HCT116 (cell line): ENCODE measurements at regions not wholly inside any gene's neighbourhood (a gene's known extent, or its start where the extent isn't known, plus 50 kb on each side); places are given as distances from the start of the nearest gene placed in this dataset.

Experiments used
- ATAC-seq: fragments of 200-7000 bp; cut with Tn5 transposase; 2 replicates; pipeline ENCODE4 v1.9.1; 2020; ENCODE audit warnings: mild to moderate bottlenecking, moderate library complexity
- BruUV-seq: library from RNA; stranded (reverse); fragments of 400-500 nt; replicated peaks from 2 replicates; lab custom pipeline; 2021; lab: Mats Ljungman, UMichigan
- CTCF ChIA-PET: fragments of 300-600 bp; sonication (Branson Sonifier 250); formaldehyde crosslinking; loops from one replicate; lab custom pipeline; 2021; ENCODE audit warnings: antibody characterized with exemption; lab: Charles Lee
- POLR2A ChIA-PET: fragments of 300-600, 350-600 bp; sonication (Branson Sonifier 250); formaldehyde crosslinking; loops from one replicate; lab custom pipeline; 2021; ENCODE audit warnings: antibody characterized with exemption; lab: Charles Lee
- RAD21 ChIA-PET, 2 experiments: fragments of 300-600 bp; sonication (Branson Sonifier 250); formaldehyde crosslinking; loops; one replicate each; lab custom pipeline; 2023; ENCODE audit warnings: low total read pairs in 2 of 2; ENCODE audit not compliant: uncharacterized antibody in 2 of 2, unreplicated experiment in 2 of 2, low non-redundant PET in 1 of 2; lab: Charles Lee
- DNase-seq: peaks from one replicate; pipeline ENCODE4 v3.0.0-alpha.2; 2010; ENCODE audit warnings: low read depth, low spot score
- H2AFZ ChIP-seq: fragments of 200-600 bp; shearing (Covaris generic), sonication (generic); 2 replicates; pipeline ENCODE4 v1.6.1; 2017; ENCODE audit warnings: low read depth, mixed run types, mixed read lengths, antibody characterized with exemption, low read length; ENCODE audit not compliant: poor library complexity, severe bottlenecking
- H3K27ac ChIP-seq: 2 replicates; pipeline ENCODE4 v1.5.1; 2012; ENCODE audit warnings: low read depth, low read length
- H3K27me3 ChIP-seq: fragments of 200-600 bp; sonication (generic); 2 replicates; pipeline ENCODE4 v1.6.1; 2016; ENCODE audit warnings: mixed run types, low read length, mixed read lengths; ENCODE audit not compliant: insufficient read depth
- H3K36me3 ChIP-seq, 2 experiments: fragments of 200-500 bp in 1 of 2; fragments of 200-600 bp in 1 of 2; sonication (Bioruptor generic) in 1 of 2; sonication (generic) in 1 of 2; 2 replicates each; pipeline versions ENCODE4 v1.5.1 to v1.6.1; 2014 to 2016; ENCODE audit warnings: low read length in 2 of 2, inconsistent platforms in 1 of 2, mixed read lengths in 1 of 2, mixed run types in 1 of 2; ENCODE audit not compliant: insufficient read depth in 2 of 2, control insufficient read depth in 1 of 2
- H3K4me1 ChIP-seq, 2 experiments: fragments of 200-600 bp in 1 of 2; sonication (generic) in 1 of 2; 2 replicates each; pipeline versions ENCODE4 v1.5.1 to v1.6.1; 2012 to 2017; ENCODE audit warnings: low read length in 2 of 2, inconsistent platforms in 1 of 2, mild to moderate bottlenecking in 1 of 2, mixed read lengths in 1 of 2, mixed run types in 1 of 2, moderate library complexity in 1 of 2; ENCODE audit not compliant: insufficient read depth in 2 of 2, control insufficient read depth in 1 of 2
- H3K4me2 ChIP-seq: fragments of 200-600 bp; sonication (generic); 2 replicates; pipeline ENCODE4 v1.6.1; 2017; ENCODE audit warnings: mixed run types, low read length, mixed read lengths
- H3K4me3 ChIP-seq, 2 experiments: fragments of 200-600 bp in 1 of 2; sonication (generic) in 1 of 2; replicated peaks in 1 of 2; 2 replicates each; pipeline ENCODE4 v1.5.1; 2011 to 2016; ENCODE audit warnings: low read length in 2 of 2, control low read depth in 1 of 2, low read depth in 1 of 2, mild to moderate bottlenecking in 1 of 2, mixed read lengths in 1 of 2, mixed run types in 1 of 2
- H3K79me2 ChIP-seq: fragments of 200-600 bp; sonication (generic); 2 replicates; pipeline ENCODE4 v1.6.1; 2017; ENCODE audit warnings: mild to moderate bottlenecking, mixed run types, low read length, moderate library complexity, mixed read lengths; ENCODE audit not compliant: insufficient read depth
- H3K9ac ChIP-seq: fragments of 200-600 bp; sonication (generic); 2 replicates; pipeline ENCODE4 v1.6.1; 2016; ENCODE audit warnings: low read length, mixed read lengths
- H3K9me2 ChIP-seq: fragments of 200-600 bp; sonication (generic), shearing (Covaris generic); 2 replicates; pipeline ENCODE4 v1.6.1; 2017; ENCODE audit warnings: mixed run types, mild to moderate bottlenecking, moderate library complexity; ENCODE audit not compliant: insufficient read depth
- H3K9me3 ChIP-seq, 2 experiments: fragments of 200-500 bp in 1 of 2; fragments of 200-600 bp in 1 of 2; sonication (Bioruptor generic) in 1 of 2; sonication (generic) in 1 of 2; 2 replicates each; pipeline ENCODE4 v1.6.1; 2014 to 2017; ENCODE audit warnings: low read length in 2 of 2, mixed read lengths in 2 of 2, inconsistent platforms in 1 of 2, low read depth in 1 of 2, mild to moderate bottlenecking in 1 of 2, mixed run types in 1 of 2, moderate library complexity in 1 of 2; ENCODE audit not compliant: control insufficient read depth in 1 of 2, insufficient read depth in 1 of 2
- H4K20me1 ChIP-seq: fragments of 200-600 bp; sonication (generic), shearing (Covaris generic); 2 replicates; pipeline ENCODE4 v1.6.1; 2017; ENCODE audit warnings: mixed run types, mild to moderate bottlenecking, moderate library complexity; ENCODE audit not compliant: insufficient read depth
- EGR1 ChIP-seq: IDR thresholded peaks from 2 replicates; pipeline ENCODE4 v1.6.1; 2012; ENCODE audit warnings: low read depth
- ELF1 ChIP-seq: IDR thresholded peaks from 2 replicates; pipeline ENCODE4 v1.6.1; 2012; ENCODE audit warnings: low read depth, borderline replicate concordance
- EZH2 ChIP-seq: fragments of 200-600 bp; sonication (generic); IDR thresholded peaks from 2 replicates; pipeline ENCODE4 v1.6.1; 2017; ENCODE audit warnings: antibody characterized with exemption, mixed run types
- EZH2phosphoT487 ChIP-seq: fragments of 200-600 bp; IDR thresholded peaks from 2 replicates; pipeline ENCODE4 v1.6.1; 2018; ENCODE audit warnings: antibody characterized with exemption, borderline replicate concordance
- FOSL1 ChIP-seq: IDR thresholded peaks from 2 replicates; pipeline ENCODE4 v1.6.1; 2012; ENCODE audit warnings: low read depth
- JUND ChIP-seq: IDR thresholded peaks from 2 replicates; pipeline ENCODE4 v1.6.1; 2012
- MAX ChIP-seq: IDR thresholded peaks from 2 replicates; pipeline ENCODE4 v1.6.1; 2012
- POLR2A ChIP-seq: IDR thresholded peaks from 2 replicates; pipeline ENCODE4 v1.7.0; 2011; ENCODE audit warnings: borderline replicate concordance; ENCODE audit not compliant: insufficient read depth, insufficient read length; ENCODE audit errors: extremely low read depth
- POLR2AphosphoS5 ChIP-seq: IDR thresholded peaks from 2 replicates; pipeline ENCODE4 v1.6.1; 2011; ENCODE audit warnings: mild to moderate bottlenecking, low read depth, low read length, moderate library complexity
- REST ChIP-seq: IDR thresholded peaks from 2 replicates; pipeline ENCODE4 v1.6.1; 2012; ENCODE audit warnings: low read depth
- SIN3A ChIP-seq: IDR thresholded peaks from 2 replicates; pipeline ENCODE4 v1.6.1; 2012; ENCODE audit warnings: low read depth
- ZBTB33 ChIP-seq: IDR thresholded peaks from 2 replicates; pipeline ENCODE4 v1.6.1; 2011; ENCODE audit warnings: mild to moderate bottlenecking, low read length, moderate library complexity; ENCODE audit not compliant: insufficient replicate concordance; ENCODE audit errors: extremely low read depth
- ZFX ChIP-seq: fragments of 450-650 bp; IDR thresholded peaks from 2 replicates; pipeline ENCODE4 v1.6.1; 2017
- ZNF274 ChIP-seq: fragments of 200-500 bp; sonication (Bioruptor generic); IDR thresholded peaks from 2 replicates; pipeline ENCODE4 v1.6.1; 2014; ENCODE audit warnings: mild to moderate bottlenecking, low read depth, low read length, inconsistent platforms
- intact Hi-C: fragments of 100-400 bp; cut with micrococcal nuclease; formaldehyde crosslinking; loops from 2 replicates; pipeline ENCODE4 v1.10.0; 2022

- Histone ChIP-seq H3K4me3 (no peak overlapping the region), H3K4me1 (no peaks in the 10 kb centered on the region), H3K79me2 (no peaks in the 10 kb centered on the region), H3K9me2 (no peaks in the 10 kb centered on the region), H3K27ac (no peak overlapping the region), H2AFZ (no peak overlapping the region), H3K4me2 (no peak overlapping the region), H3K9ac (no peak overlapping the region), H3K27me3 (no peaks in the 10 kb centered on the region), H4K20me1 (no peaks in the 10 kb centered on the region), H3K9me3 (peaks cover 0 to 13% of the 10 kb centered on the region in 2 experiments; a peak in 2 of 4 replicates), H3K36me3 (no peaks in the 10 kb centered on the region)
- TF ChIP-seq POLR2A = no peak
- no peak for TF ChIP-seq REST
- TF ChIP-seq ELF1 = no peak
- no peak for TF ChIP-seq ZFX
- TF ChIP-seq MAX = no peak
- TF ChIP-seq JUND = no peak
- no peak for TF ChIP-seq EZH2phosphoT487
- ATAC-seq = no peak
- ChIA-PET POLR2A (no interaction called here), RAD21 (no interaction called here), CTCF (no interaction called here)
- intact Hi-C loops = no loop called here
- DNase-seq = no peak
- no TSS peak for BruUV-seq
Observed at GRCh38 chr11:21924262-21924661, 268.6 kb upstream of the ANO5 start.

DNA sequence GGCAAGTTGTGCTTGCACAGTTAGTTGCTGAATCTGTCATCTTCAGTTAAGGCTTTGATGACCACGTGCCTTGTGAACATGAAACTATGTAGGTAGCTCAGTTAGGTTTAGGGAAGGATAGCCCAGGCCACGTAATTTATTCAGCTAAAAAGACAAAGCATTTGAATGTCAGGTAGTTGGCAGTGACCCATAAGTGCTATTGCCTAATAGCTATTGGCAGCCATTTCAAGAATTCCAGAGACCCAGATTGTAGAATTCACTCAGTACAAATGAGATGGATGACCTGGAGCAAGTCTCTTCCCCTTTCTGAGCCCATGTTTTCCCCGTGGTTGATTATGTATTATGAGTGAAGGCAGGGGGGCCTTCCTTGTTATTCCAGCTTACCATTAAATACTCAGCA, 265.3 kb upstream of the ANO5 start:
- BruUV-seq = no TSS peak
- no peak for DNase-seq
- Histone ChIP-seq H3K4me2 (no peak overlapping the region), H3K9me2 (no peaks in the 10 kb centered on the region), H4K20me1 (no peaks in the 10 kb centered on the region), H2AFZ (no peak overlapping the region), H3K27me3 (no peaks in the 10 kb centered on the region), H3K4me3 (no peak overlapping the region), H3K27ac (no peak overlapping the region), H3K79me2 (no peaks in the 10 kb centered on the region), H3K36me3 (no peaks in the 10 kb centered on the region), H3K4me1 (no peaks in the 10 kb centered on the region), H3K9me3 (peaks cover 0 to 12% of the 10 kb centered on the region in 2 experiments; a peak in 2 of 4 replicates), H3K9ac (no peak overlapping the region)
- no peak for ATAC-seq
- ChIA-PET RAD21 (no interaction called here), POLR2A (no interaction called here), CTCF (no interaction called here)
- intact Hi-C loops = no loop called here
- TF ChIP-seq MAX (no peak), POLR2AphosphoS5 (no peak), POLR2A (no peak), ZNF274 (no peak), JUND (no peak), ZBTB33 (no peak), EZH2phosphoT487 (no peak), FOSL1 (no peak), EZH2 (no peak), EGR1 (no peak), ZFX (no peak), SIN3A (no peak)
